GM12875 (cell line): ENCODE measurements at regions not wholly inside any gene's neighbourhood (a gene's known extent, or its start where the extent isn't known, plus 50 kb on each side); places are given as distances from the start of the nearest gene placed in this dataset.

Source experiments
- H3K4me3 ChIP-seq: one replicate; pipeline ENCODE4 v1.5.1; 2011; ENCODE audit warnings: low read depth, low read length, control low read depth
- TF ChIP-seq, protein P1 (sequence below): IDR thresholded peaks from 2 replicates; pipeline ENCODE4 v1.5.1; 2011; ENCODE audit warnings: low read depth, mild to moderate bottlenecking, control low read depth, inconsistent platforms, low read length, moderate library complexity, borderline replicate concordance; ENCODE audit not compliant: insufficient read depth

DNA sequence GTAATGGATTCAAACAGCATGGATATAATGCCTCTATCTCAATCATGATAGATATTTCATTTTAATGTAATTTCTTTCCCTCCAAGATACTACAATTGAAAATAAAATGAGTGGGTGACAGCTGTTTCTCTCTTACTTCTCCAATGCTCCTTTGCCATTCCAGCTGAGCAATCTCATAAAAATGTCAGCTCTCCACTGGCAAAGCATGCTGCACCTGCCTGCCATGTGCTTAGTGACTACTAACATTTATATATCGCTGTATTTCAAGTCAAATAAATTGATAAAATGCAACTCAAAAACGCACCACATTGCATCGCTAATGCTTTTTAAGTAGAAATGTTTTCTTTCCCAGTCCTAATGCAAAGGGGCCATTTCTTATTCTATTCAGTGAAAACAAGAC is 1093.9 kb downstream of the CBLN2 start:
- no peak overlapping the region for H3K4me3 ChIP-seq
- TF ChIP-seq, protein P1, sequence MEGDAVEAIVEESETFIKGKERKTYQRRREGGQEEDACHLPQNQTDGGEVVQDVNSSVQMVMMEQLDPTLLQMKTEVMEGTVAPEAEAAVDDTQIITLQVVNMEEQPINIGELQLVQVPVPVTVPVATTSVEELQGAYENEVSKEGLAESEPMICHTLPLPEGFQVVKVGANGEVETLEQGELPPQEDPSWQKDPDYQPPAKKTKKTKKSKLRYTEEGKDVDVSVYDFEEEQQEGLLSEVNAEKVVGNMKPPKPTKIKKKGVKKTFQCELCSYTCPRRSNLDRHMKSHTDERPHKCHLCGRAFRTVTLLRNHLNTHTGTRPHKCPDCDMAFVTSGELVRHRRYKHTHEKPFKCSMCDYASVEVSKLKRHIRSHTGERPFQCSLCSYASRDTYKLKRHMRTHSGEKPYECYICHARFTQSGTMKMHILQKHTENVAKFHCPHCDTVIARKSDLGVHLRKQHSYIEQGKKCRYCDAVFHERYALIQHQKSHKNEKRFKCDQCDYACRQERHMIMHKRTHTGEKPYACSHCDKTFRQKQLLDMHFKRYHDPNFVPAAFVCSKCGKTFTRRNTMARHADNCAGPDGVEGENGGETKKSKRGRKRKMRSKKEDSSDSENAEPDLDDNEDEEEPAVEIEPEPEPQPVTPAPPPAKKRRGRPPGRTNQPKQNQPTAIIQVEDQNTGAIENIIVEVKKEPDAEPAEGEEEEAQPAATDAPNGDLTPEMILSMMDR: no peak

DNA sequence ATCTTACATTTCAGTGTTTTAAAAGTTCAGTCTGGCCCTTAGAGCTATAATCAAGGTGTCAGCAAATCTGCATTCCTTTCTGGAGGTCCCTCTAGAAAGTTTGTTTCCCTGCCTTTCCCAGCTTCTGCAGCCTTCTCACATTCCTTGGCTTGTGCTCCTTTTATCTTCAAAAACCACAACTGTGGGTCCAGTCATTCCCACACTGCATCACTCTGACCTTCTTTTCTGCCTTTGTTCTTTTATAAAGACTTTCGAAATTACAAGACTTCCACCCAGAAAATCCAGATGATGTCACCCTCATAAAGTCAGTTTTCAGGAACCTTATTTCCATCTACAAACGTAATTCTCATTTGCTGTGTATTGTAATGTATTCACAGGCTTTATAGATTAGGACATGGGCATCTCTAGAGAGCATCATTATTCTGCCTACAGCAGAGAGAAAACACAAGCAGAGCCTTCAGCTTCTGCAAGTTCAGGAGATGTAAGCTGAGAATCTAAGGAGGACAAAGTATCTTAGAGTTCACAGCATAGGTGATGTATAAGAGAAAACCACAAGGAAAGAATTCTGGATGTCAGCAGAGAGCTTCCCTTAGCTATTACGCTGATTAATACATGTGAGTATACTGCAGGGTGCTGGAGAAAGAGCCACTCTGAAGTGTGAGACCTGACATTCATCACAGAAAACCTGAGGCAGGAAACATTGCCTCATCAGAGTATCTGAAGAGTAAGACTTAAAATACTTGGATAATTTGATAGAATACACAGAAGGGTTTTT is 1100.2 kb downstream of the CBLN2 start:
- H3K4me3 ChIP-seq: no peak overlapping the region
- TF ChIP-seq, protein P1: no peak

DNA sequence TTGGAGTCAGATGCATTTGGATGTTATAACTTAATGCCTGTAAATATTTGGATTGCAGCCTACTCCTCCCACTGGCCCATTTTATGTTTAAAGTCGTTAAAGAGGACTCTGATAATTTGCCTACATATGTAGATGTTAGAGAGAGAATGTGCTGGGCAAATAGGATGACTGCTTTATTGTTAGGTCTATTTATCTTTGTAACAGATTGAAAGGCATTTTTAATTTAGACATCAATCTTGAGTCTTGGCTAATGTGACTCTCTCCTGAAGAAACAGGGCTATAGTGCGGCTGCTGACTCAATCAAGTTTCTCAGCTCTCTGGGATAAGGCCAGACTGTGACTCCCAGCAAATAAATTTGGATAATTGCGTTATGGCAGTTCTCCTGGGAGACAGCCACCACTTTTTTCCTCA is 1101.4 kb downstream of the CBLN2 start:
- TF ChIP-seq, protein P1: no peak
- H3K4me3 ChIP-seq: no peak overlapping the region

DNA sequence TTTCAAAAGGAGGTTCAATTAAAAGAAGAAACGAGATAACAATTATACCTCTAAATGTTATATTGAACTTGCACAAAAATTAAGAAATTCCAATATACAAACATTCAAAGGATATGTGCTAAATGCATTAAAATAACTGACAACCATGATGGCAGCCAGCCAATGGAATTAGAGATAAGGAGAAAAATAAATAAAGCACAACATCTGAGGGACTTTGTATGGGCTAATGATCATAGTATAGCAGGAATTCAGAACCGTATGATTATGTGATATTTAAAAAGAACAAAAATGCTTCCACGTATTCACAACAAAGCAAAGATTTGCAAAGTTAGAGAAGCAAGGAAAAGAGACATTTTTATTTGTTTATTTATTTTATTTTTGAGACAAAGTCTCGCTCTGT is 1103.0 kb downstream of the CBLN2 start:
- H3K4me3 ChIP-seq: no peak overlapping the region
- TF ChIP-seq, protein P1: no peak

DNA sequence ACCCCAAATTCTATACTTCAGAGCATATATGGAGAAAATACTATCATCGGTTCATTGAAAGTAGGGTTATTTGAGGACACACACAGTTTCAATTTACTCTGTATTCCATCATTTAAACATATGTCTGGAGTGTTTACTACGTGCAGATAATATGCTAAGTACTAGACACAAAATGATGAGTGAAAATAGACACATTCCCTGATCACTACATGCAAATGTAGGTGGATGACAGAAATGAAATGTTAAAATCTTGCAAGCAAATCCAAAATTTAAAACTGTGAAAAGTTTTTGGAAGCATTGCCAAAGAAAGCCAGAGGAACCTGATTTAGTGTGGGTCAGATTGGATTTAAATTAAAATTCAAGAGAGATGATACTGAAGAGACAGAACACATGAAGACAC is 1106.6 kb downstream of the CBLN2 start:
- H3K4me3 ChIP-seq: no peak overlapping the region
- TF ChIP-seq, protein P1: no peak

GRCh38 chr18:71433373-71433772 is 1110.8 kb downstream of the CBLN2 start:
- TF ChIP-seq, protein P1: no peak

DNA sequence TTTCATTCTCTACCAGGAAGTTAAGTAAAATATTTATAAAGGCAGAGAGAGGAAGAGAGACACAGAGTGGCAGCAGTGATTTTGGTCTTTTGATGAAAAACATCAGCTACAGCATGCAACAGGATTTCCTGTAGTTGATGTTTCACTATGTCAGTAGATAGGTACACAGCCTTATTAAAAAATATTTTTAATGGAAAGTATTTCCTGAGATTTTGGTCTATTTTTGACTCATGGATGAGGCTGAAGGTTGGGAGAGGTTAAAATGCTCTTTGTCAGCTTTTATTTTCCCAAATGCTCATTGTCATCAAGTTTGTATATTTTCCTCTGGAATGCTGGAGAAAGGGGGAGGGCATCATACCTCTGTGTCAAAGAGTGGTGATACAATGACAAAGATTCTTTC is 1112.5 kb downstream of the CBLN2 start:
- H3K4me3 ChIP-seq: no peak overlapping the region
- TF ChIP-seq, protein P1: no peak

More at GRCh38 chr18:71433373-71433772, 1110.8 kb downstream of the CBLN2 start:
- H3K4me3 ChIP-seq: no peak overlapping the region
